ENCODE measurements at regions not wholly inside any gene's neighbourhood (a gene's known extent, or its start where the extent isn't known, plus 50 kb on each side); places are given as distances from the start of the nearest gene placed in this dataset.

- H3K56ac ChIP-seq (ENCODE audit: extremely low read depth, insufficient read depth, low read length) = no peak overlapping the region
- no peaks in the 10 kb centered on the region; the same call in 1 of the 2 replicates for H3K27me3 ChIP-seq (ENCODE audit: control insufficient read depth, insufficient read depth, low read length)
- intact Hi-C loops (cut with micrococcal nuclease) (no loop called here), in situ Hi-C loops (cut with MboI; ENCODE audit: low sequenced_read_pairs) (no loop called here), dilution Hi-C loops (cut with HindIII; ENCODE audit: low sequenced_read_pairs, unreplicated experiment) (no loop called here)
- no peak overlapping the region for H4K5ac ChIP-seq (ENCODE audit: low read depth, low read length)
- no peak overlapping the region for H3K4ac ChIP-seq (ENCODE audit: low read depth, low read length)
- no peaks in the 10 kb centered on the region for H3K79me1 ChIP-seq (ENCODE audit: low read depth in 1 of 2, low read length in 2 of 2)
- no peak overlapping the region for H2BK120ac ChIP-seq (ENCODE audit: low read depth, low read length)
- no peak overlapping the region for H3K23ac ChIP-seq (ENCODE audit: low read depth, low read length)
- H4K8ac ChIP-seq (ENCODE audit: low read depth in 2 of 2, low read length in 2 of 2) = no peak overlapping the region
- no peaks in the 10 kb centered on the region for H4K20me1 ChIP-seq (ENCODE audit: insufficient read depth, low read length)
- ChIA-PET CTCF (no interaction called here), POLR2A (ENCODE audit: unreplicated experiment) (no interaction called here)
- ATAC-seq (ENCODE audit: low read depth) (no peak), DNase-seq (no peak)
- H3K27ac ChIP-seq (ENCODE audit: insufficient read depth, low read length) = no peak overlapping the region
- no TSS peak for BruUV-seq (replicated peaks)
- no CpG with 5 or more reads among the region's 2 CpGs for WGBS, 2 experiments (ENCODE audit: extremely low coverage in 2 of 2, insufficient read length in 1 of 2)
- no peak overlapping the region for H2BK15ac ChIP-seq (ENCODE audit: low read depth, low read length)
- H2AK5ac ChIP-seq (ENCODE audit: low read depth, low read length) = no peak overlapping the region
- H3K9me1 ChIP-seq (ENCODE audit: insufficient read depth, low read length) = no peaks in the 10 kb centered on the region
- no peak overlapping the region for H2BK5ac ChIP-seq (ENCODE audit: low read depth, low read length, poor library complexity, severe bottlenecking)
- no peak overlapping the region for H3K14ac ChIP-seq (replicated peaks; ENCODE audit: low read depth, low read length)
- H2BK20ac ChIP-seq (ENCODE audit: low read depth, low read length) = no peak overlapping the region
- H3K4me2 ChIP-seq (ENCODE audit: low read depth, low read length) = no peak overlapping the region
- TF ChIP-seq POLR2A (IDR thresholded peaks at IDR 0.05; ENCODE audit: low read depth, low read length) (no peak), CHD1 (IDR thresholded peaks at IDR 0.05; ENCODE audit: low read depth, low read length) (no peak), BHLHE40 (IDR thresholded peaks at IDR 0.05; ENCODE audit: low read depth, low read length) (no peak), USF2 (IDR thresholded peaks at IDR 0.05; ENCODE audit: low read depth, low read length) (no peak), CEBPB (IDR thresholded peaks at IDR 0.05; ENCODE audit: low read depth, low read length) (no peak)
- no peak overlapping the region for H2AFZ ChIP-seq (replicated peaks; ENCODE audit: low read length, poor library complexity)
- H3K4me1 ChIP-seq (ENCODE audit: control insufficient read depth, insufficient read depth, low read length) = no peaks in the 10 kb centered on the region; the same call in 1 of the 2 replicates
- H3K9ac ChIP-seq (ENCODE audit: low read depth, low read length) = no peak overlapping the region
- no peak overlapping the region for H3K4me3 ChIP-seq (ENCODE audit: insufficient read depth, low read depth, low read length)
- no peak overlapping the region for H2AK9ac ChIP-seq (replicated peaks; ENCODE audit: low read depth, low read length, poor library complexity)
- no peak overlapping the region; the same call in 1 of the 2 replicates for H3K18ac ChIP-seq (ENCODE audit: low read depth, low read length)
- no peaks in the 10 kb centered on the region for H3K36me3 ChIP-seq (ENCODE audit: control insufficient read depth, insufficient read depth, low read length)
- no peak overlapping the region for H4K91ac ChIP-seq (ENCODE audit: insufficient read depth, low read depth, low read length)
- H3K9me3 ChIP-seq (ENCODE audit: control insufficient read depth, insufficient read depth, low read length) = no peaks in the 10 kb centered on the region
Observed at GRCh38 chr5:107320376-107320775, 350.4 kb downstream of the EFNA5 start.

Data from IMR-90 (cell line).